Ammon's horn (tissue), 1 donor: ENCODE measurements at regions not wholly inside any gene's neighbourhood (a gene's known extent, or its start where the extent isn't known, plus 50 kb on each side); places are given as distances from the start of the nearest gene placed in this dataset.
"Not testable (repeated sequence)": the region's sequence is repeated elsewhere in the genome, so short reads cannot be mapped to it uniquely, and the experiment has no call there.

Source experiments
- DNase-seq: peaks from one replicate; pipeline ENCODE4 v3.0.0-alpha.2; 2016; ENCODE audit warnings: low spot score

GRCh38 chr6:56804996-56805395, 149.9 kb upstream of the BEND6 start:
- DNase-seq: no peak

GRCh38 chr6:56803594-56803993, 151.3 kb upstream of the BEND6 start:
- DNase-seq: no peak

GRCh38 chr6:56802584-56802983, 152.3 kb upstream of the BEND6 start:
- no peak for DNase-seq

GRCh38 chr6:56799989-56800388, 154.9 kb upstream of the BEND6 start:
- no peak for DNase-seq

- DNase-seq: no peak
These were observed 155.5 kb upstream of the DST start for GRCh38 chr6:56798163-56798562.

- no peak for DNase-seq
These were observed 153.5 kb upstream of the DST start for GRCh38 chr6:56796196-56796532.

GRCh38 chr6:56795466-56796195, 152.9 kb upstream of the DST start:
- no peak for DNase-seq

- no peak for DNase-seq
These were observed 151.7 kb upstream of the DST start for GRCh38 chr6:56794421-56794820.

GRCh38 chr6:56793938-56794337, 151.2 kb upstream of the DST start:
- no peak for DNase-seq

- DNase-seq: no peak
These were observed 147.7 kb upstream of the DST start for GRCh38 chr6:56790414-56790813.

GRCh38 chr6:56789879-56790278, 147.2 kb upstream of the DST start:
- DNase-seq: no peak

- DNase-seq: no peak
These were observed 146.7 kb upstream of the DST start for GRCh38 chr6:56789342-56789741.

GRCh38 chr6:56787209-56787608, 144.5 kb upstream of the DST start:
- no peak for DNase-seq

- DNase-seq: no peak
These were observed 143.6 kb upstream of the DST start for GRCh38 chr6:56786256-56786655.

- not testable (repeated sequence) for DNase-seq
These were observed 142.8 kb upstream of the DST start for GRCh38 chr6:56785536-56785935.

- DNase-seq: not testable (repeated sequence)
These were observed 137.4 kb upstream of the DST start for GRCh38 chr6:56780109-56780508.

- not testable (repeated sequence) for DNase-seq
These were observed 135.8 kb upstream of the DST start for GRCh38 chr6:56778503-56778902.

- no peak for DNase-seq
These were observed 132.9 kb upstream of the DST start for GRCh38 chr6:56775498-56776166.

GRCh38 chr6:56772737-56773184, 130.1 kb upstream of the DST start:
- DNase-seq: no peak

GRCh38 chr6:56771929-56772607, 129.4 kb upstream of the DST start:
- no peak for DNase-seq

GRCh38 chr6:56771189-56771588, 128.5 kb upstream of the DST start:
- no peak for DNase-seq

- no peak for DNase-seq
These were observed 127.4 kb upstream of the DST start for GRCh38 chr6:56770011-56770520.
